Esophagus muscularis mucosa (tissue), 3 donors: ENCODE measurements at regions not wholly inside any gene's neighbourhood (a gene's known extent, or its start where the extent isn't known, plus 50 kb on each side); places are given as distances from the start of the nearest gene placed in this dataset.

Experiments
- CTCF ChIP-seq, 3 experiments: fragments of 200-600 bp in 2 of 3; fragments of 450-650 bp in 1 of 3; sonication (generic) in 2 of 3; IDR thresholded peaks; one replicate each; pipeline ENCODE4 v1.5.1; 2017 to 2019; ENCODE audit warnings: antibody characterized with exemption in 3 of 3, mild to moderate bottlenecking in 2 of 3, moderate library complexity in 1 of 3
- POLR2AphosphoS5 ChIP-seq, 2 donors: sonication (generic); formaldehyde crosslinking; IDR thresholded peaks; one replicate each; pipeline ENCODE4 v1.6.1; 2017; ENCODE audit warnings: antibody characterized with exemption in 2 of 2

- TF ChIP-seq CTCF (IDR thresholded peaks at IDR 0.05) (no peak), POLR2AphosphoS5 (IDR thresholded peaks at IDR 0.05) (no peak)
These were observed 695.4 kb upstream of the UBE2E2 start for GRCh38 chr3:22507709-22508108.
